Right lobe of liver (tissue), 6 donors: ENCODE measurements at regions not wholly inside any gene's neighbourhood (a gene's known extent, or its start where the extent isn't known, plus 50 kb on each side); places are given as distances from the start of the nearest gene placed in this dataset.

ENCODE experiments used
- ATAC-seq, 4 donors: fragments of 200-7000 bp; cut with Tn5 transposase; one replicate each; pipeline ENCODE4 v1.9.1; 2020; ENCODE audit warnings: mild to moderate bottlenecking in 4 of 4, moderate library complexity in 4 of 4
- DNase-seq, 3 donors: peaks; one replicate each; pipeline ENCODE4 v3.0.0-alpha.2; 2020
- H3K27ac ChIP-seq, 3 donors: fragments of 200-600 bp; one replicate each; pipeline ENCODE4 v1.8.0; 2022
- H3K27me3 ChIP-seq, 2 donors: fragments of 200-600 bp; one replicate each; pipeline ENCODE4 v1.8.0; 2022
- H3K36me3 ChIP-seq, 4 donors: fragments of 200-600 bp; sonication (generic) in 1 of 4; one replicate each; pipeline versions ENCODE4 v1.5.1 to v1.8.0; 2017 to 2022; ENCODE audit warnings: control low read depth in 1 of 4
- H3K4me1 ChIP-seq, 4 donors: fragments of 200-600 bp; sonication (generic) in 1 of 4; one replicate each; pipeline versions ENCODE4 v1.5.1 to v1.8.0; 2017 to 2022; ENCODE audit warnings: control low read depth in 1 of 4
- H3K4me3 ChIP-seq, 3 donors: fragments of 200-600 bp; one replicate each; pipeline ENCODE4 v1.8.0; 2022
- H3K9me3 ChIP-seq, 4 donors: fragments of 200-600 bp; sonication (generic) in 1 of 4; one replicate each; pipeline versions ENCODE4 v1.5.1 to v1.8.0; 2017 to 2022; ENCODE audit warnings: control low read depth in 1 of 4
- POLR2A ChIP-seq: fragments of 450-650 bp; IDR thresholded peaks from one replicate; pipeline ENCODE4 v1.6.1; 2017; ENCODE audit warnings: antibody characterized with exemption, mild to moderate bottlenecking
- WGBS: methylation state at CpG from one replicate; pipeline ENCODE4 v1.1.6; 2018; ENCODE audit warnings: low coverage, low lambda C conversion rate; ENCODE audit not compliant: insufficient coverage; ENCODE audit errors: missing lambda C conversion rate; 5-methylcytosine and 5-hydroxymethylcytosine counted together
- intact Hi-C, 2 donors: fragments of 100-400 bp; cut with DNase I; formaldehyde crosslinking; loops; one replicate each; pipeline versions ENCODE4 v1.11.2 to v1.14.1; 2022
- TF ChIP-seq, protein P1 (sequence below), 4 donors: fragments of 200-600 bp in 3 of 4; fragments of 450-650 bp in 1 of 4; IDR thresholded peaks; one replicate each; pipeline versions ENCODE4 v1.5.1 to v1.8.0; 2016 to 2022; ENCODE audit warnings: antibody characterized with exemption in 4 of 4, mild to moderate bottlenecking in 2 of 4
- donor health status: DM: no; HTN: yes; CAD: no.
- donor health status: DM: no; HTN: no; CAD: no.
- donor health status: DM: no; HTN: no; CAD: no.
- donor health status: DM: no; HTN: yes; CAD: no.
- donor health status: DM: no; HTN: yes; CAD: no.

DNA sequence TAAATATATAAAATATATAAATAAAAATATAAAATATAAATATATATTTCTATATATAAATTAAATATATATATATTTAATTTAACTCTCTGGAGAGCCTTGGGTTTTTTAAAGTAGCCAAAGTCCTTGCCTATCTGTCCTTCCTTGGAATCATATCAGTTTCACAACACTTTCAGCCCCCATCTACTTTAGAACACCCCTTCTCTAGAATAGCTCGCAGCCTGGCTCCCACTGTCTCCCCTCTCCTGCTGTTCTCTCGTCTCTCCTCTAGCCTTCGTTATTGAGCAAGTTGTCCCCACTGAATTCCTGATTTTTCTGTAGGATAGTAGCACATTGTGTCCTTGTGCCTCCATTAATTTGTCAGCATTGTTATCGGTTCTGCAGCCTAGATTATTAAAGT, 677.0 kb downstream of the RNF144A start:
- no peaks in the 10 kb centered on the region for H3K36me3 ChIP-seq
- intact Hi-C loops, result no loop called here
- 71% methylated on average over 4 of the region's 4 CpGs for WGBS
- H3K4me1 ChIP-seq, result no peaks in the 10 kb centered on the region
- no peak for DNase-seq
- H3K27me3 ChIP-seq, result no peaks in the 10 kb centered on the region
- no peaks in the 10 kb centered on the region for H3K9me3 ChIP-seq
- ATAC-seq, result no peak
- H3K27ac ChIP-seq, result no peak overlapping the region
- no peak overlapping the region for H3K4me3 ChIP-seq
- no peak for TF ChIP-seq POLR2A
- TF ChIP-seq, protein P1, sequence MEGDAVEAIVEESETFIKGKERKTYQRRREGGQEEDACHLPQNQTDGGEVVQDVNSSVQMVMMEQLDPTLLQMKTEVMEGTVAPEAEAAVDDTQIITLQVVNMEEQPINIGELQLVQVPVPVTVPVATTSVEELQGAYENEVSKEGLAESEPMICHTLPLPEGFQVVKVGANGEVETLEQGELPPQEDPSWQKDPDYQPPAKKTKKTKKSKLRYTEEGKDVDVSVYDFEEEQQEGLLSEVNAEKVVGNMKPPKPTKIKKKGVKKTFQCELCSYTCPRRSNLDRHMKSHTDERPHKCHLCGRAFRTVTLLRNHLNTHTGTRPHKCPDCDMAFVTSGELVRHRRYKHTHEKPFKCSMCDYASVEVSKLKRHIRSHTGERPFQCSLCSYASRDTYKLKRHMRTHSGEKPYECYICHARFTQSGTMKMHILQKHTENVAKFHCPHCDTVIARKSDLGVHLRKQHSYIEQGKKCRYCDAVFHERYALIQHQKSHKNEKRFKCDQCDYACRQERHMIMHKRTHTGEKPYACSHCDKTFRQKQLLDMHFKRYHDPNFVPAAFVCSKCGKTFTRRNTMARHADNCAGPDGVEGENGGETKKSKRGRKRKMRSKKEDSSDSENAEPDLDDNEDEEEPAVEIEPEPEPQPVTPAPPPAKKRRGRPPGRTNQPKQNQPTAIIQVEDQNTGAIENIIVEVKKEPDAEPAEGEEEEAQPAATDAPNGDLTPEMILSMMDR (IDR thresholded peaks at IDR 0.05), result no peak

DNA sequence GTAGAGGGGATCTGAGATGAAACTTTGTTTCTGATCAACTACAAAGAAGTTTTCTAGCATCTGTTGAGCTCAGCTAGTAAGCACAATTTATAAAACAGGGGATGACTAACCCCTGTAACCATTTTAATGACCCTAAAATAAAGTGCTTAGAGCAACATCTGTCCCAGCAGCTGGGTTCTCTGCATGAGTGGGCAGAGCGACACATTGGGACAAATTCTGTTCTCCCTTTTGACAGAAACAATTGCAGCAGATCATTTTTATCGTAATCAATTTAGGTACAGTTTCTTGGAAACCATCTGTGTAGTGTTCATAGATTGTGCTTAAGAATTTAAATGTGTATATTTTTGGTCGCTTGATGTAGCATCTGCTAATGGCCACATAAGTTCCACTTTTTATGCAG, 678.0 kb downstream of the RNF144A start:
- TF ChIP-seq POLR2A, result no peak
- TF ChIP-seq, protein P1 (IDR thresholded peaks at IDR 0.05), result no peak
- 83% methylated on average over 3 of the region's 3 CpGs for WGBS
- Histone ChIP-seq H3K36me3 (no peaks in the 10 kb centered on the region), H3K9me3 (no peaks in the 10 kb centered on the region), H3K4me1 (no peaks in the 10 kb centered on the region), H3K27me3 (no peaks in the 10 kb centered on the region), H3K27ac (no peak overlapping the region), H3K4me3 (no peak overlapping the region)
- intact Hi-C loops, result no loop called here
- DNase-seq, result no peak
- no peak for ATAC-seq

DNA sequence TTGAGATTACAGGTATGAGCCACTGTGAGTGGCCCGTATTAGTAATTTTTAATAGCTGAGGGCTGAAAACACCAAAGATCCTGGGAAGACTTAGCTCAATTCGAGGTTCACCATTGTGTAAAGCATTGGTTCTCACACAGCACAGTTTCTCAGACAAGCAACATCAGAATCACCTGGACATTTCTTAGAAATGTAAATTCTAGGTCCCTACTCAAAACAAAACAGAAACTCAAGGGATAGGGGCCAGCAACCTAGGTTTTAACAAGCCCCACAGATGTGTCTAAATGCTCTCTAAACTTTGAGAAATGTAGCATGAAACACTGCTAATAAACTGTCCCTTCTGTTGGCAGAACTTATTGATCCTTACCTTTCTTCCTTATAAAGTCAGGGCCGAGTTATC, 681.2 kb downstream of the RNF144A start:
- Histone ChIP-seq H3K27ac (no peak overlapping the region), H3K27me3 (no peaks in the 10 kb centered on the region), H3K9me3 (no peaks in the 10 kb centered on the region), H3K4me1 (no peaks in the 10 kb centered on the region), H3K4me3 (no peak overlapping the region), H3K36me3 (no peaks in the 10 kb centered on the region)
- intact Hi-C loops, result no loop called here
- ATAC-seq, result no peak
- TF ChIP-seq, protein P1 (IDR thresholded peaks at IDR 0.05), result no peak
- no peak for TF ChIP-seq POLR2A
- no peak for DNase-seq
- 70% methylated on average over 3 of the region's 3 CpGs for WGBS

DNA sequence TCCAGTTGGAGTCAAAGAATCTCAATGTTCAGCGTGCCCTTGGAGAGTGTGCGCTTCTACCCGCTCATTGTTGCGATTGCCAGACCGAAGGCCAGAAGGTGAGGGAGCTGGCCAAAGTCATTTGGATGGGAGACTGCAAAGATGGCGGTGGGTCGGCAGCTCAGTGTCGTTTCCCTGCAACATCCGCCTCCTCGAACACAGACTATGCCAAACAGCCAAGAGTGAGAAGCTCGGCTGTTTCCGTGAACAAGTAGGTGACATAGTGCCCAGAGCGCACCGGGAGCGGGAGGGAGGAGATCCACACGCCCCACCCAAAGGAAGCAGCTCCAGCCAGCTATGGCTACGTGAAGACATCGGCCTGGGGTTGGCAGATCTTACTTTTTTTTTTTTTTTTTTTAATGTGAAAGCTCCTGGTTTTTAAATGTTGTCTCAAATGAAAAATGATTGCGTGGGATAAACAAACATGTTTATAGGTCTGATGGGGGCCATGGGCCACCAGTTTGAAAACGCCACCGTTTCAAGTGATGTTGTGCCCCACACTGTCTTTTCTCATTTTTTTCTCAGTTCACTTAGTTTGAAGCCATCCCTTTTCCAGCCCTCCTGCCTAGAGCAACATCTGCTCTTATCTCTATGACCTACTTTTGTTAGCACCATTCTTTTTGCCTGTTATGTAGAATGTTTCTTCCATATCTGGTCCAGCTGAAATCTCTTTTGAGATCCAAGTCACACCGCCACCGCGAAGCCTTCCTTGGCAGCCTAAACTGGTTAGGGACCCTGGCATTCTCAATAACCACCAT, 682.4 kb downstream of the RNF144A start:
- H3K27me3 ChIP-seq, result no peaks in the 10 kb centered on the region
- intact Hi-C loops, result no loop called here
- 86% methylated on average over 18 of the region's 24 CpGs for WGBS

More for the DNA sequence above, 682.4 kb downstream of the RNF144A start:
- Histone ChIP-seq H3K36me3 (no peaks in the 10 kb centered on the region), H3K4me3 (no peak overlapping the region), H3K9me3 (no peaks in the 10 kb centered on the region), H3K27ac (no peak overlapping the region), H3K4me1 (no peaks in the 10 kb centered on the region)
- TF ChIP-seq POLR2A, result no peak
- TF ChIP-seq, protein P1 (IDR thresholded peaks at IDR 0.05), result no peak
- DNase-seq, result no peak
- no peak for ATAC-seq
